ENCODE measurements at regions not wholly inside any gene's neighbourhood (a gene's known extent, or its start where the extent isn't known, plus 50 kb on each side); places are given as distances from the start of the nearest gene placed in this dataset.

GRCh38 chr1:36644556-36644955 lies 161.8 kb upstream of the CSF3R start:
- intact Hi-C loops (cut with DNase I): no loop called here
- Histone ChIP-seq H3K9me3 (no peaks in the 10 kb centered on the region), H3K27ac (no peak overlapping the region), H3K9ac (ENCODE audit: low read depth in 2 of 2, low read length in 2 of 2) (no peak overlapping the region), H3K4me3 (no peak overlapping the region), H3K27me3 (peaks cover 2% of the 10 kb centered on the region), H3K36me3 (no peaks in the 10 kb centered on the region), H3K4me1 (no peaks in the 10 kb centered on the region)
- DNase-seq: no peak
- no peak for TF ChIP-seq CTCF (IDR thresholded peaks at IDR 0.05)

- Histone ChIP-seq H3K4me1 (no peaks in the 10 kb centered on the region), H3K36me3 (no peaks in the 10 kb centered on the region), H3K4me3 (no peak overlapping the region), H3K27ac (no peak overlapping the region), H3K27me3 (no peaks in the 10 kb centered on the region), H3K9me3 (no peaks in the 10 kb centered on the region), H3K9ac (ENCODE audit: low read depth in 2 of 2, low read length in 2 of 2) (no peak overlapping the region)
- no peak for DNase-seq
- no peak for TF ChIP-seq CTCF (IDR thresholded peaks at IDR 0.05)
- intact Hi-C loops (cut with DNase I): no loop called here
Measured at GRCh38 chr1:36643371-36644270, 160.9 kb upstream of the CSF3R start.

GRCh38 chr1:36642802-36643201 lies 160.1 kb upstream of the CSF3R start:
- intact Hi-C loops (cut with DNase I): no loop called here
- Histone ChIP-seq H3K9ac (ENCODE audit: low read depth in 2 of 2, low read length in 2 of 2) (no peak overlapping the region), H3K27me3 (no peaks in the 10 kb centered on the region), H3K36me3 (no peaks in the 10 kb centered on the region), H3K9me3 (no peaks in the 10 kb centered on the region), H3K27ac (no peak overlapping the region), H3K4me1 (no peaks in the 10 kb centered on the region), H3K4me3 (no peak overlapping the region)
- TF ChIP-seq CTCF (IDR thresholded peaks at IDR 0.05): no peak
- no peak for DNase-seq

- TF ChIP-seq CTCF (IDR thresholded peaks at IDR 0.05): no peak
- H3K27me3 ChIP-seq: no peaks in the 10 kb centered on the region
- H3K4me3 ChIP-seq: no peak overlapping the region
- no peaks in the 10 kb centered on the region for H3K9me3 ChIP-seq
- no peak overlapping the region for H3K27ac ChIP-seq
- H3K36me3 ChIP-seq: no peaks in the 10 kb centered on the region
- no peak overlapping the region for H3K9ac ChIP-seq (ENCODE audit: low read depth in 2 of 2, low read length in 2 of 2)
- no peak for DNase-seq
- no peaks in the 10 kb centered on the region for H3K4me1 ChIP-seq
- intact Hi-C loops (cut with DNase I): no loop called here
Measured at GRCh38 chr1:36641776-36642175, 159.1 kb upstream of the CSF3R start.

- no peak for DNase-seq
- no peaks in the 10 kb centered on the region for H3K27me3 ChIP-seq
- no peak overlapping the region for H3K4me3 ChIP-seq
- intact Hi-C loops (cut with DNase I): no loop called here
- TF ChIP-seq CTCF (IDR thresholded peaks at IDR 0.05): no peak
- no peak overlapping the region for H3K27ac ChIP-seq
- H3K36me3 ChIP-seq: no peaks in the 10 kb centered on the region
- no peaks in the 10 kb centered on the region for H3K9me3 ChIP-seq
- no peaks in the 10 kb centered on the region for H3K4me1 ChIP-seq
- no peak overlapping the region for H3K9ac ChIP-seq (ENCODE audit: low read depth in 2 of 2, low read length in 2 of 2)
Measured at GRCh38 chr1:36639461-36639860, 156.7 kb upstream of the CSF3R start.

All from colonic mucosa (tissue), 4 donors.